HL-60 (cell line): ENCODE measurements at regions not wholly inside any gene's neighbourhood (a gene's known extent, or its start where the extent isn't known, plus 50 kb on each side); places are given as distances from the start of the nearest gene placed in this dataset.

Source experiments
- GABPA ChIP-seq: IDR thresholded peaks from 2 replicates; pipeline ENCODE4 v1.6.1; 2012; ENCODE audit warnings: low read depth
- POLR2AphosphoS5 ChIP-seq: IDR thresholded peaks from 2 replicates; pipeline ENCODE4 v1.6.1; 2012; ENCODE audit warnings: low read depth
- SPI1 ChIP-seq: IDR thresholded peaks from 2 replicates; pipeline ENCODE4 v1.6.1; 2012; ENCODE audit warnings: low read depth, mild to moderate bottlenecking, borderline replicate concordance
- TF ChIP-seq, protein P1 (sequence below): IDR thresholded peaks from 2 replicates; pipeline ENCODE4 v1.6.1; 2012; ENCODE audit warnings: low read depth; ENCODE audit not compliant: insufficient replicate concordance
- TF ChIP-seq, protein P2 (sequence below): IDR thresholded peaks from one replicate; pipeline ENCODE4 v1.5.1; 2011; ENCODE audit warnings: low read length, control low read depth, inconsistent platforms; ENCODE audit not compliant: insufficient read depth

GRCh38 chr13:79883216-79883615, 402.3 kb downstream of the NDFIP2 start:
- TF ChIP-seq, protein P1, sequence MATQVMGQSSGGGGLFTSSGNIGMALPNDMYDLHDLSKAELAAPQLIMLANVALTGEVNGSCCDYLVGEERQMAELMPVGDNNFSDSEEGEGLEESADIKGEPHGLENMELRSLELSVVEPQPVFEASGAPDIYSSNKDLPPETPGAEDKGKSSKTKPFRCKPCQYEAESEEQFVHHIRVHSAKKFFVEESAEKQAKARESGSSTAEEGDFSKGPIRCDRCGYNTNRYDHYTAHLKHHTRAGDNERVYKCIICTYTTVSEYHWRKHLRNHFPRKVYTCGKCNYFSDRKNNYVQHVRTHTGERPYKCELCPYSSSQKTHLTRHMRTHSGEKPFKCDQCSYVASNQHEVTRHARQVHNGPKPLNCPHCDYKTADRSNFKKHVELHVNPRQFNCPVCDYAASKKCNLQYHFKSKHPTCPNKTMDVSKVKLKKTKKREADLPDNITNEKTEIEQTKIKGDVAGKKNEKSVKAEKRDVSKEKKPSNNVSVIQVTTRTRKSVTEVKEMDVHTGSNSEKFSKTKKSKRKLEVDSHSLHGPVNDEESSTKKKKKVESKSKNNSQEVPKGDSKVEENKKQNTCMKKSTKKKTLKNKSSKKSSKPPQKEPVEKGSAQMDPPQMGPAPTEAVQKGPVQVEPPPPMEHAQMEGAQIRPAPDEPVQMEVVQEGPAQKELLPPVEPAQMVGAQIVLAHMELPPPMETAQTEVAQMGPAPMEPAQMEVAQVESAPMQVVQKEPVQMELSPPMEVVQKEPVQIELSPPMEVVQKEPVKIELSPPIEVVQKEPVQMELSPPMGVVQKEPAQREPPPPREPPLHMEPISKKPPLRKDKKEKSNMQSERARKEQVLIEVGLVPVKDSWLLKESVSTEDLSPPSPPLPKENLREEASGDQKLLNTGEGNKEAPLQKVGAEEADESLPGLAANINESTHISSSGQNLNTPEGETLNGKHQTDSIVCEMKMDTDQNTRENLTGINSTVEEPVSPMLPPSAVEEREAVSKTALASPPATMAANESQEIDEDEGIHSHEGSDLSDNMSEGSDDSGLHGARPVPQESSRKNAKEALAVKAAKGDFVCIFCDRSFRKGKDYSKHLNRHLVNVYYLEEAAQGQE = no peak
- TF ChIP-seq, protein P2, sequence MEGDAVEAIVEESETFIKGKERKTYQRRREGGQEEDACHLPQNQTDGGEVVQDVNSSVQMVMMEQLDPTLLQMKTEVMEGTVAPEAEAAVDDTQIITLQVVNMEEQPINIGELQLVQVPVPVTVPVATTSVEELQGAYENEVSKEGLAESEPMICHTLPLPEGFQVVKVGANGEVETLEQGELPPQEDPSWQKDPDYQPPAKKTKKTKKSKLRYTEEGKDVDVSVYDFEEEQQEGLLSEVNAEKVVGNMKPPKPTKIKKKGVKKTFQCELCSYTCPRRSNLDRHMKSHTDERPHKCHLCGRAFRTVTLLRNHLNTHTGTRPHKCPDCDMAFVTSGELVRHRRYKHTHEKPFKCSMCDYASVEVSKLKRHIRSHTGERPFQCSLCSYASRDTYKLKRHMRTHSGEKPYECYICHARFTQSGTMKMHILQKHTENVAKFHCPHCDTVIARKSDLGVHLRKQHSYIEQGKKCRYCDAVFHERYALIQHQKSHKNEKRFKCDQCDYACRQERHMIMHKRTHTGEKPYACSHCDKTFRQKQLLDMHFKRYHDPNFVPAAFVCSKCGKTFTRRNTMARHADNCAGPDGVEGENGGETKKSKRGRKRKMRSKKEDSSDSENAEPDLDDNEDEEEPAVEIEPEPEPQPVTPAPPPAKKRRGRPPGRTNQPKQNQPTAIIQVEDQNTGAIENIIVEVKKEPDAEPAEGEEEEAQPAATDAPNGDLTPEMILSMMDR = no peak
- TF ChIP-seq POLR2AphosphoS5 (no peak), SPI1 (no peak), GABPA (no peak)
